GM19395 (cell line): ENCODE measurements at regions not wholly inside any gene's neighbourhood (a gene's known extent, or its start where the extent isn't known, plus 50 kb on each side); places are given as distances from the start of the nearest gene placed in this dataset.

Experiments
- ATAC-seq: cut with Tn5 transposase; IDR thresholded peaks from one replicate; pipeline ENCODE4 v1.9.1; 2021; ENCODE audit warnings: mild to moderate bottlenecking, moderate library complexity; ENCODE audit not compliant: unreplicated experiment

- no peak for ATAC-seq
Observed at GRCh38 chr5:68770551-68770950, 323.3 kb upstream of the SLC30A5 start.

DNA sequence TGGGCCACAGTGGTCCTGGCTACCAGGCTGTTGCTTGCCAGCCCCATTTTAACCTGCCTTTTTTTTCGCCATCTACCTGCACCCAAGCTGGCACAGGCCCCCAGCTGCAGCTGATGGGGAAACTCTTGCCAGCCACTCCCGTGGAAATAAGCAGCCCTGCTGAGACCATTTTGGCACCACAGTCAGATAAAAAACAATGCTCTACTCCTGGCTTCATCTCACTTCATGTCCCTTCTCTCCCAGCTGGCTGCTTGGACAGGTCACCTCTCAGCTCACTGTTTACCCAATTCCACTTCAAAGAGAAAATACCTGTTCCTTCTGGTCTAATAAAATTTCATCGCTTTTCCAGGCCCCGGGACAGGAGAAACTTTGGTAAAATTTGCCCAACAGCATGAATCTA, 322.6 kb upstream of the SLC30A5 start:
- ATAC-seq, result no peak

DNA sequence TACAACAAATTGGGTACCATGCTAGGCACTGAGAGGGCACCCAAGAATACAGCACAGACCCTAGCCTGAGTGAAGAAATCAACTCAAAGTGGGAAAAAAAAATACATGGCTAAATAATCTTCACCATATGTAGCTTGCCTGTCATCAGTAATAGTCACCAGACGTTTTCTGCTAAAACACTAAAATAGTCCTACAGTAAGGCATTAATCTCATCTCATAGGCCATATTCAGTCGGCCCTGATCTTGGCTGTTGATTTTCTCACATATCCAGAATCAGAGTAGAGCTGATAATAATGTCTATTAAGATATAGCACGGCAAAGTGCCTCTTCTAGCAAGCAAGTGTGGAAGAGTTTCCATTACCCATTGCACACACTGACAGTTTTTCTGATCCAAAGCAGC, 322.1 kb upstream of the SLC30A5 start:
- no peak for ATAC-seq

GRCh38 chr5:68776381-68776780, 317.4 kb upstream of the SLC30A5 start:
- no peak for ATAC-seq

GRCh38 chr5:68777135-68777534, 316.7 kb upstream of the SLC30A5 start:
- ATAC-seq, result no peak

DNA sequence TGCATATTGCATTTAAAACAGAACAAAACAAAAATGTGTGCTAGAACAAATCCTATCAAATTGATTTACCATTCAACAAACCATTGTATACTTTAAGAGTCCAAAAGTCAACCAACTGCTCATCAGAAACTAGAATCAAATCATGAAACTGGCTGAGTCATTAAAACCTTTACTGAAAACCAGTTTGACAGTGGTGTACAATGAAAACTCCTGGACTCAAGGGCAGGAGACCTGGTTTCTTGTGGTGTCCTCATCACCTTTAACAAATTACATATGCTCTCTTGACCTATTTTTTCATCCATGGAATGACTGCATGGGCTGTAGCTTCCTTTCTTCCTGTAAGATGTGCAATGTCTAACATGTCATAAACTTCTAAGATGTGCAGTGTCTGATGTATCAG, 315.3 kb upstream of the SLC30A5 start:
- ATAC-seq, result no peak

GRCh38 chr5:68780299-68780955, 313.4 kb upstream of the SLC30A5 start:
- ATAC-seq, result no peak

GRCh38 chr5:68793074-68793473, 300.7 kb upstream of the SLC30A5 start:
- no peak for ATAC-seq

GRCh38 chr5:68793993-68794392, 299.8 kb upstream of the SLC30A5 start:
- no peak for ATAC-seq

GRCh38 chr5:68795190-68795589, 298.6 kb upstream of the SLC30A5 start:
- no peak for ATAC-seq

- ATAC-seq, result no peak
Observed at GRCh38 chr5:68798877-68799843, 294.7 kb upstream of the SLC30A5 start.

DNA sequence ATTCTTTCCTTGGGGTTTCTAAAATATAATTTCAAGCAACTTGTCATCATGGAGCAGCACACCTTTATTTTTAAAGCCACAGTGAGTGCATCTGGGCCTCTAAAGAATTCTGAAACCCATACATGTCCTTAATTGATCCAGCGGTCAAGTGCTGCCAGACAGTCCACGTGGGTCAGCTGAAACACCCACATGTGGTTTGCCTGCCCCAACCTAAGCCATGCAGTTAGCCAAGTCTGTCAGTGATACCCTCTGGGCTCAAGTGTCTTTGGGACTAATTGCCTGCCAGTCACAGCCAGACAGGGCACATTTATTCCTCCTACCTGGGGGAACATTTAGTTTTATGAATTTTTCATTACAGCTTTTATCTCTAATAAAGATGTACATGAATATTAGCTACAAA, 291.4 kb upstream of the SLC30A5 start:
- ATAC-seq, result no peak

DNA sequence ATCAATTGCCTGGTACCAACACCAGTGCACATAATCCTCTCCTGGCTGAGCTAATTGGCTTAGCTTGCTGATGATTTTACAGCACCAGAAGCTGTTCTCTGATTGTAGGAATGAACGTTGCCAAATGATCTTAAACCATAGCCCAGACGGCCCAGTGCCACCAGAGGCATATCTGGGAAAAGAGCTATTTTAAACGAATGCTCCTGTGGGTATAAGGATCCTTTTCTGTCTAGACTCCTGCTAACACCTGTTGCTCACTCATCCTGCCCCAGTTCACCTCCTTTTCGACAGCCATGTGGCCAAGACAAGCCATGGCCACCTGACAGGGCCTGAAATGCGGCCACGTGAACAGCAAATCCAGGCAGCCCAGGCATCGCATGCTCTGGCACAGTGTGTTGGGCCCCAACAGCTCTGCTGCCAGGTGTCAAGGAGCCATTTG, 289.9 kb upstream of the SLC30A5 start:
- no peak for ATAC-seq

GRCh38 chr5:68804343-68804742, 289.5 kb upstream of the SLC30A5 start:
- ATAC-seq, result no peak

GRCh38 chr5:68805444-68805843, 288.4 kb upstream of the SLC30A5 start:
- ATAC-seq, result no peak

GRCh38 chr5:68817632-68818031, 276.2 kb upstream of the SLC30A5 start:
- no peak for ATAC-seq

DNA sequence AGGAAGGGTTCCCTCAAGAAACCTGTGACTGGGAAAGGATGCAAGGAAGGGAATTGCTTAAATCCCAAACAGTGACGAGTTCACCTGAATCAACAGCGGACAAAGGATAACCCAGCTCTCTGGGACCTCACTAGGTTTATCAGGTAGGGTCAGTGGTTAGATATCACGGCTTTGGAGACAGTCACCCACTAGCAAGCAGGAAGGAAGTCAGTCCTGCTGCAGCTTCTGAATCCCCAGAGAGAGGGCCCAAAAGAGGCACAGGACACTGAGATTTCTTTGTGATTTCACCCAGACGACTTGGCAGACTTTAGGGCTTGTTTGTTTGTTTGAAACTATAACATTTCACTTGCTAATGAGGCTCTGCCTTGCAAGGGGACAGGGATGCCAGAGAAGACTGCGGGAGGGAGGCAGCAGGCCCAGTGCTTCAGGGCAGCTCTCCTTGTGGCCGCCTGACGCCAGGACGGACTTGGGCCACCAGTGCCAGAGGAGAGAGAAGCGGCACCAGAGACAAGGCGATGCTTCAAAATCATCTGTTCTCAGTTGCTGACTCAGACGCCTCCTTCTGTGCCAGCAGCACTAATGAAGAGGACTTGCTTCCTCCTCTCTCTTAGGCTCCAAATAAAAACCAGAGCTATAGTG, 275.6 kb upstream of the SLC30A5 start:
- no peak for ATAC-seq

DNA sequence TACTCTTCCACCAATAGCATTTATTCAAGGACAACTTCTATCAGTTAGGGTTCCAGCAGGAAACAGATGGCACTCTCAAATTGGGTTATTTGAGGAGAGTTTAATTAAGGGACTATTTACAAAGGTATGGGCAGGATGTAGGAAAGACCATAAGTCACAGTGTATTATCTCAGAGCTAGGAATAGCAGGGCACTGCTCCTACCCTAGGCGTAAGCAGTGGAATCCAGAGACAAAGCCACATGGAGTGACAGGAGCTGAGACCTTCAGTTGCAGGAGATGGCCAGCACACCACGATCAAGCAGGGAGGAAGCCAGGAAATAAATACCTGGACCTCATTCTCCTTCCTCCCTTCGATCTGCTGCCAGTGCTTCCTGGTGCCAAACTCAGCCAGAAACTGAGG, 274.9 kb upstream of the SLC30A5 start:
- ATAC-seq, result no peak

DNA sequence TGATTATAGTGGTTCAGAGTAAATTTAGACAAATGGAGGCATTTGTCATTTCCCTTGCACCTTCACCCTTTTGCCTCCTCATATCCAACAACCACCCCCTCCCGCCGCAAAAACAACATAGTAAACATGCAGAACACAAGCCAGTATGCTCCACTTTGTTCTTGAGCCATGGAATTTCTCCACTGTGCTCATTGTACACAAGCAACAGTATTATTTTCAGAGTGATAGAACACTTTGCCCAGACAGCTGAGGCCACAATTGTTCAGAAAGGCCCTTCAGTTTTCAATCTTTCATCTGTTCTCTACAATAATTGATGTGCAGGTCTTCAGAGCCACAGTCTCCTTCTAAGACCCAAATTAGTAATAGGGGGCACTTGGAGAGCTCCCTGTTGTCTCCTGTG, 272.8 kb upstream of the SLC30A5 start:
- no peak for ATAC-seq

DNA sequence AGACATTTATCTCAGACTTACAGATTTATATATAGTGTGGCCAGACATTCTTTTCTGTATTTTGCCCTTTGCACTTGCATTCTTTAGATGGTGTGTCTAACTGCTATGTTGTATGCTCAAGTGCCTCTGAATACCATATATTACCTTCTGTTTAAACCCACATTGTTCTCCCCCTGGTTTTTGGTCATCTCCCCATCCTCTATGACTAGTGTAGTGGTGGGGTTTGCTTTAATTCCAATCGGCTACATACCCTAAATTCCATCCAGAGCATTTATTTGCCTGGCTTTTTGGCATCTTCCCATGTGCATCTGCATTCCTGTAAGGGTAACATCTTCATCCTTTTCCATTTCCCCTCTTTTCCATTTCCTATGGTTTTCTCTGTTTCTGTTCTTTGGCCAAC, 271.0 kb upstream of the SLC30A5 start:
- ATAC-seq, result no peak

DNA sequence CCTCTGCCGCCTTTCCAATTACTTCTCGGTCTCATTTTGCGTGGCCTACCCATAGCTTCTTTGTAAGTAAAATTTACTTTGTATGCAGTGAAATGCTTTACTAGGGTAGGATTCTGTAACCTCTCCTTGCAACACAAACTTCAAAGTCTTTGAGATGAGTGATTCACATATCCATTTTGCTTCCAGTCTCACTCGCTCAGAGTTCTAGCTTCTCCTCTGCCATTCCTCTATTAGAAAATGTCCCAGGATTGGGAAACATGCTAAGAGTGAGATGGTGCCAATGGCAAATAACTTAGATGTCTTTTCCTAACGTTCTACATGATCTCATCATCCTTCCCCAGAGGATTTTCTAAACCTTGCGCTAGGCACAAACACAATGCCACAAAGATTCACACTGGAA, 270.5 kb upstream of the SLC30A5 start:
- no peak for ATAC-seq
